ENCODE measurements at regions not wholly inside any gene's neighbourhood (a gene's known extent, or its start where the extent isn't known, plus 50 kb on each side); places are given as distances from the start of the nearest gene placed in this dataset.

- in situ Hi-C loops (cut with MboI; ENCODE audit: low pct_unique_long_range_greater_than_20kb, low sequenced_read_pairs, unreplicated experiment): no loop called here
- TF ChIP-seq CTCF (IDR thresholded peaks at IDR 0.05; ENCODE audit: extremely low read depth, insufficient read depth, missing control alignments): no peak
- DNase-seq (ENCODE audit: low spot score): no peak
Observed at GRCh38 chr13:83549671-83550070, 332.6 kb downstream of the SLITRK1 start.

GRCh38 chr13:83547043-83547442 lies 335.2 kb downstream of the SLITRK1 start:
- DNase-seq (ENCODE audit: low spot score): no peak
- TF ChIP-seq CTCF (IDR thresholded peaks at IDR 0.05; ENCODE audit: extremely low read depth, insufficient read depth, missing control alignments): no peak
- in situ Hi-C loops (cut with MboI; ENCODE audit: low pct_unique_long_range_greater_than_20kb, low sequenced_read_pairs, unreplicated experiment): no loop called here

DNA sequence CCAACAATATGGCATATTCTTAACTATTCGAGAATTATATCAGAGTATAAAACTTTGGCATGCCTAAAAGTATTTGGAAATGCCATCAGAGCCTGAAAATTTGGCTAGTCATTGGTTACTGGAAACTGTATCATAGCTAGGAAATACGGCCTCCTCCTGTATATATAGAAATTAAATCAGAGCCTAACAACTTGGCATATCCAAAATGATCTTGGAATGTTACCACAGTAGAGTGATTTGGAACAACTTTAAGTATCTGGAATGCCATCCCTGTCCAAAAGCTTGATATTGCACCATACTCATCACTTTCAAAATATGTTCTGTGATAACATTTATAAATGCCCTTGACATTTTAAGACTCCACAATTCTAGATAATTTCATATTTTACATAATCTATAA lies 335.8 kb downstream of the SLITRK1 start:
- TF ChIP-seq CTCF (IDR thresholded peaks at IDR 0.05; ENCODE audit: extremely low read depth, insufficient read depth, missing control alignments): no peak
- no peak for DNase-seq (ENCODE audit: low spot score)
- in situ Hi-C loops (cut with MboI; ENCODE audit: low pct_unique_long_range_greater_than_20kb, low sequenced_read_pairs, unreplicated experiment): no loop called here

DNA sequence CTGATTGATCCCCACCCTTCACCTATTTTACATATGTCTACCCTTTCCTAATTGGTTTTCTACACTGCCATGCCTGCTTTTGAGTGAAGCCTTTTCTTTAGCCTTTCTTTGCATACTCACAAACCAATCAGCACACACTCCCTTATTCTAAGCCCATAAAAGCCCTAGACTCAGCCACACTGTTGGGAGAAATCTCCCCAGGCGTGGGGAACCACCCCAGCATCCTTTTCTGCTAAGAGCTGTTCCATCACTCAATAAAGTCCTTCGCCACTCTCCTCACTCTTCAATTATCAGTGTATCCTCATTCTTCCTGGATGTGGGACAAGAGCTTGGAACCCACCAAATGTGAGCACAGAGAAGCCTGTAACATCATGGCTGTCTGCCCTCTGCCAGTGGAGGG lies 343.6 kb downstream of the SLITRK1 start:
- in situ Hi-C loops (cut with MboI; ENCODE audit: low pct_unique_long_range_greater_than_20kb, low sequenced_read_pairs, unreplicated experiment): no loop called here
- TF ChIP-seq CTCF (IDR thresholded peaks at IDR 0.05; ENCODE audit: extremely low read depth, insufficient read depth, missing control alignments): no peak
- no peak for DNase-seq (ENCODE audit: low spot score)

DNA sequence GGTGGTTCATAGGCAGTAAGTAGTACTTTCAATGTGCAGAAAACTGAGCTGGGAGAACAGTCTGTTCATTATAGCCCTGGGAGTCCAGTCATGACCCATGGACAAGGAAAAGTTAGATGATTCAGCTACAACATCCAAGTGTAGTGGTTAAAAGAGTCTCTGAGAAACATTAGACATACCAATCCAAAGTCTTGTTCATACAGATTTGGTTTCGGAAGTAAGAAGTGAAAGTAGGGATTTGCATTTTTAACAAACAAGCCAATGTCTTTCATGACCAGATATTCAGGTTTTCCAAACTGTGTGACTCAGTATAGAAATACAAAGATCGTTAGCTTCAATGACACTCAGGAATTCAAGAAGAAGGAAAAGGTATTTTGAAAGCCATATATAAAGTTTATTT lies 345.3 kb downstream of the SLITRK1 start:
- in situ Hi-C loops (cut with MboI; ENCODE audit: low pct_unique_long_range_greater_than_20kb, low sequenced_read_pairs, unreplicated experiment): no loop called here
- no peak for TF ChIP-seq CTCF (IDR thresholded peaks at IDR 0.05; ENCODE audit: extremely low read depth, insufficient read depth, missing control alignments)

GRCh38 chr13:83536153-83536552 lies 346.1 kb downstream of the SLITRK1 start:
- TF ChIP-seq CTCF (IDR thresholded peaks at IDR 0.05; ENCODE audit: extremely low read depth, insufficient read depth, missing control alignments): no peak
- DNase-seq (ENCODE audit: low spot score): no peak
- in situ Hi-C loops (cut with MboI; ENCODE audit: low pct_unique_long_range_greater_than_20kb, low sequenced_read_pairs, unreplicated experiment): no loop called here

More for the DNA sequence above, 345.3 kb downstream of the SLITRK1 start:
- DNase-seq (ENCODE audit: low spot score): no peak

GRCh38 chr13:83532809-83533208 lies 349.5 kb downstream of the SLITRK1 start:
- in situ Hi-C loops (cut with MboI; ENCODE audit: low pct_unique_long_range_greater_than_20kb, low sequenced_read_pairs, unreplicated experiment): no loop called here
- TF ChIP-seq CTCF (IDR thresholded peaks at IDR 0.05; ENCODE audit: extremely low read depth, insufficient read depth, missing control alignments): no peak
- no peak for DNase-seq (ENCODE audit: low spot score)
